HG03196 (cell line): ENCODE measurements at regions not wholly inside any gene's neighbourhood (a gene's known extent, or its start where the extent isn't known, plus 50 kb on each side); places are given as distances from the start of the nearest gene placed in this dataset.
"Not testable (repeated sequence)": the region's sequence is repeated elsewhere in the genome, so short reads cannot be mapped to it uniquely, and the experiment has no call there.

Experiments used
- ATAC-seq: cut with Tn5 transposase; IDR thresholded peaks from one replicate; pipeline ENCODE4 v1.9.1; 2021; ENCODE audit not compliant: unreplicated experiment

- ATAC-seq: no peak
Observed at GRCh38 chr3:75118779-75119178, 504.3 kb upstream of the CNTN3 start.

DNA sequence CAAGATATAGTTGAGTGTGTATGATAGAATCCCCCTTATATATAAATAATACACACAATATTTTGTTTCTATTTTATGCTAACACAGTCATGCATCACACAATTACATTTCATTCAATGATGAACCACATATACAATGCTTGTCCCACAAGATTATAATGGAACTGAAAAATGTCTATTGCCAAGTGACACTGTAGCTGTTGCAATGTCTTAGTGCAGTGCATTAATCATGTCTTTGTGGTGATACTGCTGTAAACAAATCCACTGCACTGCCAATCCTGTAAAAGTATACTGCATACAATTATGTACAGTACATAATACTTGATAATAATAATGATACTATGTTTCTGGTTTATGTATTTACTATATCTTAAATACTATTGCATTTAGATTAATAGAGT lies 512.1 kb upstream of the CNTN3 start:
- no peak for ATAC-seq

DNA sequence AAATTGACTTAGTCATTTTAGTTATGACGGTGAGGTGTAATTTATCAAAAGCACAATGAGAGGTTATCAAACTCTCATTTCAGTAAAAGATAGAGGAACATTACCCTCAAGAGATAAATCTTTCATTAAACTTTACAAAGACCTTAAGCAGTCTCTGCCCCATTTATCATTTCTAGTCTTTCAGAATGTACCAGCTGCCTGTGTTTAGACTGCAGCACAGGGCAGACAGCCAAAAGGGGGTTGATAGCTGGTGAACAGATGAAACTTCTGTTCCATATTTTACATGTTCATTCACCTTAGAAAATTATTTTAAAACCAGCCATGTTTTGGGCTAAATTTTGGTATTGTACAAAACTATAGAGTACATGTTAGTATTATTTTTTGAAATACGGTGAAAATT lies 514.6 kb upstream of the CNTN3 start:
- no peak for ATAC-seq

GRCh38 chr3:75136100-75136897 lies 521.8 kb upstream of the CNTN3 start:
- ATAC-seq: no peak

DNA sequence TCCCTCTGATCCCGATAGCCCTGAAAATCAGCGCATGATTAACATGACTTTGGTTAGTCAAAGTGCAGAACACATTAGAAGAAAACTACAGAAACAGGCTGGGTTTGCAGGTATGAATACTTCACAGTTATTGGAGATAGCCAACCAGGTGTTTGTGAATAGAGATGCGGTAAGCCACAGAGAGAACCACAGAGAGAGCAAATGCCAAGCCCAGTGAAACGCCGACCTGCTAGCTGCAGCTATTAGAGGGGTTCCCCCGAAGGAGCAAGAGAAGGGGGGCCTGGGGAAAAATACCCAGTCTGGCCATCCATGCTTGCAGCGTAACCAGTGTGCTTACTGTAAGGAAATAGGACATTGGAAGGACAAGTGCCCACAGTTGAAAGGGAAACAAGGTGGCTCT lies 523.9 kb upstream of the CNTN3 start:
- no peak for ATAC-seq

DNA sequence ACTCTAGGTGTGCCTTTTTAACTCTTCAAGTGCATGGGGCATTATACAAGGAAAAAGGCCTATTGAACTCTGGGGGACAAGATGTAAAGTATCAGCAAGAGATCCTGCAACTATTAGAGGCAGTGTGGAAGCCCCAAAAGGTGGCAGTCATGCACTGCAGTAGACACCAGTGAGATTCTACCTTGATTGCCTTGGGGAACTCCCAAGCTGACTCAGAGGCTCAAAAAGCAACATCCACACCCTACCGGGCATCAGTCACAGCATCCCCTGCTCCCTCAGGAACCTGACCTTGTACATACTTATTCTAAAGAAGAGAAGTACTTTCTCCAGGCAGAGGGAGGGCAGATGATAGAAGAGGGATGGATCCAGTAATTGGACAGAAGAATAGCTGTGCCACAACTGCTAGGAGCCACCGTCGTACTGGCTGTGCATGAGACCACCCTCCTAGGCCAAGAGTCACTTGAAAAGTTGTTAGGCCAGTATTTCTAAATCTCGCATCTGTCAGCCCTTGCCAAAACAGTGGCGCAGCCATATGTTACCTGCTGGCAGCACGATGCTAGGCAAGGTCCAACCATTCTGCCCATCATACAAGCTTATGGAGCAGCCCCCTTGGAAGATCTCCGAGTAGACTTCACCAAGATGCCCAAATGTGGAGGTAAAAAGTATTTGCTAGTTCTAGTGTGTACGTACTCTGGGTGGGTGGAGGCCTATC lies 523.1 kb upstream of the FRG2C start:
- ATAC-seq: no peak

GRCh38 chr3:75144406-75144805 lies 519.7 kb upstream of the FRG2C start:
- no peak for ATAC-seq

GRCh38 chr3:75171630-75172230 lies 492.4 kb upstream of the FRG2C start:
- no peak for ATAC-seq

- ATAC-seq: peak; percentile 76
Observed at GRCh38 chr3:75176937-75177336, 487.2 kb upstream of the FRG2C start.

DNA sequence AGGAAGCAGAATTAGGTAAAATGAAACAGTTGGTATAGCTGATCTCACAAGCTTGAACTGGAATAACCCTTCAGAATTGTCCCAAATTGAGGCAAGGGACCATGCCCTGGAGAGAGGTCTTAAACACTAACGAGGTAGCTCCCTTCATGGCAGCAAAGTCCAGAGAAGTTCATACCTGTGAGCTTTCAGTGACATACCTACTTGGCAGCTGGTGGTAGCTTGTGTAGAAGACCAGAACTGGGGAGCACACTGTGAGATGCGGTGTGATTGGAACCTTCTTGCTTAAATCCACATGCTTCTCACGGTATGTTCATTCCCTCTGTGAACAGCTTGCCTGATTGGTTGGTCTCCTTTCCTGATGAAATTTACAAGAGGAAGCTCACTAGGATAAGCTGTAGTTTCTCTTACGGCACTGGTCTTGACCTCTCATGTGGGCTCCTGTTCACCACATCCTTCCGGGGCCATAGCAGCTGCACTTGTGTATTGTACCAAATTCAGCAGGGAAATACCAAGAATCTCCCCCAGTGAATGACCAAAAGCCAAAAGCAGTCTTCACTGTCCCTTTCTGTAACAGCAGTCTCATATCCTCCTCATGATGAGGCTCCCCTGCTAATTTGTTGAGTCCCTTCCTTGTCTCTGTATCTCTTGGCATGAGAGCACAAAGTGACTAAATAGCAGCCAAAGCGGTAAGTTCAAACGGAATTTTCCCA lies 483.7 kb upstream of the FRG2C start:
- ATAC-seq: peak; percentile 54

DNA sequence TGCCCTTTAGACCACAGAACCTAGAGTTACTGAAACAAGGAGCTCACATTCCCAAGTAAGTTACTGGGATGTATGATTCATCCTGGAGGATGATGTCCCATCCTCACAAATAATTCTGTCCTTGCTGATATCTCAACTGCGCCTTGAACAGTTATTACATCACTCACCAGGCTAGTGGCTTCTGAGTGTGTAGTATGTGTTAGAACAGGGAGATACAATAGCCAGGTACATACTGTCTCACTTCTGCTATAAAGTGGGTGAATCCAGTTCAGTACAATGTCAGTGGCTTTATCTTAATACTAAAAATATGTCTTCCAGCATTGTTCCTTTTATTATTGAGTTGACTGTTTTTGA lies 483.2 kb upstream of the FRG2C start:
- no peak for ATAC-seq

- ATAC-seq: no peak
Observed at GRCh38 chr3:75188962-75189361, 475.2 kb upstream of the FRG2C start.

- ATAC-seq: peak; percentile 61
Observed at GRCh38 chr3:75192146-75192616, 471.9 kb upstream of the FRG2C start.

DNA sequence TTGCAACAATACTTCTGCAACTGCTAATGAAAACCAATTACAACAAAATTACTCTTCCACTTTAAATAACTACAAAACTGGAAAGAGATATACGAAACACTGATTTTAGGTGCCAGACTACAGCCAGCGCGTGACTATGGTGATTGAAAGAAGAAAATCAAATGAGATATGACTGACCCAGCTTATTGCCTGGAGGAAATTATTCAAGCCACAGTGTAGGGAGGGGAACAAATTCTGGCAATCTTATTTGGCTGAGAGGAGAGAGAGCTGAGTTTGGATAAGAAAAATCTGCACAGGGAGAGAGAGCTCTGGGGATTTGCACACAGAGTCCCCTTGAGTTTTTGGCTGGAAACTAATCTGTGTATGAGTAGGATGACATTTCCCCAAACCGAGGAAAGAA lies 470.3 kb upstream of the FRG2C start:
- ATAC-seq: no peak

- ATAC-seq: not testable (repeated sequence)
Observed at GRCh38 chr3:75214332-75214731, 449.8 kb upstream of the FRG2C start.

DNA sequence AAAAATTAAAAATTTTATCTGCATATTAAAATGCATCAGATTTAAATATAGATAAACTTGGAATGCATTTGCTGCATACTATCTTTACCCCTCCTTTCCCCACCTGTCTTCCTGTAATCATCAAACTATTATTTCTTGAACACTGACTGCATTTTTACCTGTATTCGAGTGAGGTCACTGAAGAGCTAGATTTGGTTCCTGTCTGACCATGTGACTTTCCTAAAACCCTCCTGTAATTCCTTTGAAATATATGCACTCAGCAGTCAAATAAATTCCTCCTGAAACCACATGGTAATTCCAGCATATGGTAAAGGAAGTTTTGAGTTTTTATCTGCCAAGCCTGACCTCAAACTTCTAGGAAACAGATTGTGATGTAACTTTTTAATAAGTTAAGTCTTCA lies 445.6 kb upstream of the FRG2C start:
- ATAC-seq: no peak

DNA sequence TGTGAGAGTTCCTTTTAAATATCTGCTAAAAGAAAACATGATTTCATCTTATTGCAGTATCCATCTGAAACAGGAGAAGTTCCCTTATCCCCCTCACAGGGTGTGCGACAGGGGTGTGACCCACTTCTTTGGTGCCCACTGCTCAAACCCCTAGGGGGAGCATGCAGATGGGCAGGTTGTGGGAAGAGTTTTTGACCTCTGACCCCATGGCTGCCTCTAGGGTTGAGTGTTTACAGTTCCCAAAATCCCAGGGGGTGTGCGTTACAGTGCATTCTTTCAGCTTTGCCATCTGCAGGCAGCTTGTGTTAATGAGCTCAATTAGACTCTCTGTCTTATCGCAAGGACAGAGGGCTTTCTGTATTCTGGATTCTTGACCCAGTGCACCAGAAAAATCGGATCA lies 443.2 kb upstream of the FRG2C start:
- no peak for ATAC-seq

GRCh38 chr3:75224412-75224811 lies 439.7 kb upstream of the FRG2C start:
- no peak for ATAC-seq

- no peak for ATAC-seq
Observed at GRCh38 chr3:75232216-75232615, 431.9 kb upstream of the FRG2C start.

DNA sequence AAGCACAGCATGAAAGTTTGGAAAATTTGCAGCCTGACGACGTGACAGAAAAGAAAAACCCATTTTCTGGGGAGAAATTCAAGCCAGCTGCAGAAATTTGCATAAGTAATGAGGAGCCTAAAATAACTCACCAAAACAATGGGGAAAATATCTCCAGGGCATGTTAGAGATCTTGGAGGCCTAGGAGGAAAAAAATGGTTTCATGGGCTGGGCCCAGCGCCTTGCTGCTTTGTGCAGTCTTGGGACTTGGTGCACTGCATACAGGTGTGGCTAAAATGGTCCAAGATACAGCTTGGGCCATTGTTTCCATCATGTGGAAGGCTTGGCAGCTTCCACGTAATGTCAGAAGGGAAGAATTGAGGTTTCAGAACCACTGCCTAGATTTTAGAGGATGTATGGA lies 428.5 kb upstream of the FRG2C start:
- ATAC-seq: no peak

DNA sequence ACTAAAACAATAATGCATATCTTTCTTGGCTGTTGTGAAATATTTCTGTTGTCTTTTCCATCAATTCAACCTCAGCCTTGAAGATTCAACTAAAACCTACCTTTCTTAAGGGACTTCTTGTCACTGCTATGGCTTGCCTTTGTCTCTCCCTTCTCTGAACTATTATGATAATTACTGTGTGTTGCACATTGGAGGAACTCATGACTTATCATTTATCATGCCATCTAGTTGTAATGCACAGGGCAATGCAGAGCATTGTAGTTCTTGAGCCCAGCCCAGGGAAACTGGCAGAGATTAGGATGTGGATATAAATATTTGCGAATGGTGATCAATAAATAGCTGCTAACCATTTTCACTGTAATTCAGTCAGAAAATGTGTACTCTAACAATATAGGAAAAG lies 427.1 kb upstream of the FRG2C start:
- ATAC-seq: no peak

- no peak for ATAC-seq
Observed at GRCh38 chr3:75237477-75237876, 426.7 kb upstream of the FRG2C start.
